ENCODE measurements at regions not wholly inside any gene's neighbourhood (a gene's known extent, or its start where the extent isn't known, plus 50 kb on each side); places are given as distances from the start of the nearest gene placed in this dataset.

GRCh38 chr18:38900445-38900844 is 1334.8 kb upstream of the CELF4 start:
- no peaks in the 10 kb centered on the region for H3K4me1 Mint-ChIP-seq
- no peaks in the 10 kb centered on the region for H3K27me3 Mint-ChIP-seq
- no peak overlapping the region for H3K27ac Mint-ChIP-seq
- peaks cover 0 to 4% of the 10 kb centered on the region in 2 donors for H3K9me3 Mint-ChIP-seq
- no peak for ATAC-seq (replicated peaks)
- H3K4me3 Mint-ChIP-seq: no peak overlapping the region
- no peaks in the 10 kb centered on the region for H3K36me3 Mint-ChIP-seq
- no peak for DNase-seq

GRCh38 chr18:38900031-38900430 is 1334.4 kb upstream of the CELF4 start:
- Mint-ChIP-seq H3K4me3 (no peak overlapping the region), H3K36me3 (no peaks in the 10 kb centered on the region), H3K4me1 (no peaks in the 10 kb centered on the region), H3K27ac (no peak overlapping the region), H3K27me3 (no peaks in the 10 kb centered on the region), H3K9me3 (peaks cover 0 to 4% of the 10 kb centered on the region in 2 donors)
- ATAC-seq (replicated peaks) (no peak), DNase-seq (no peak)

- H3K4me3 Mint-ChIP-seq: no peak overlapping the region
- peaks cover 4% of the 10 kb centered on the region in 2 donors for H3K9me3 Mint-ChIP-seq
- ATAC-seq (replicated peaks): no peak
- H3K27ac Mint-ChIP-seq: no peak overlapping the region
- no peak for DNase-seq
- H3K27me3 Mint-ChIP-seq: no peaks in the 10 kb centered on the region
- no peaks in the 10 kb centered on the region for H3K36me3 Mint-ChIP-seq
- H3K4me1 Mint-ChIP-seq: no peaks in the 10 kb centered on the region
Measured at GRCh38 chr18:38899252-38899651, 1333.7 kb upstream of the CELF4 start.

GRCh38 chr18:38898167-38898566 is 1332.6 kb upstream of the CELF4 start:
- H3K9me3 Mint-ChIP-seq: peaks cover 4 to 6% of the 10 kb centered on the region in 2 donors
- H3K27ac Mint-ChIP-seq: no peak overlapping the region
- no peaks in the 10 kb centered on the region for H3K27me3 Mint-ChIP-seq
- no peaks in the 10 kb centered on the region for H3K36me3 Mint-ChIP-seq
- H3K4me1 Mint-ChIP-seq: no peaks in the 10 kb centered on the region
- ATAC-seq (replicated peaks): no peak
- no peak overlapping the region for H3K4me3 Mint-ChIP-seq
- no peak for DNase-seq

DNA sequence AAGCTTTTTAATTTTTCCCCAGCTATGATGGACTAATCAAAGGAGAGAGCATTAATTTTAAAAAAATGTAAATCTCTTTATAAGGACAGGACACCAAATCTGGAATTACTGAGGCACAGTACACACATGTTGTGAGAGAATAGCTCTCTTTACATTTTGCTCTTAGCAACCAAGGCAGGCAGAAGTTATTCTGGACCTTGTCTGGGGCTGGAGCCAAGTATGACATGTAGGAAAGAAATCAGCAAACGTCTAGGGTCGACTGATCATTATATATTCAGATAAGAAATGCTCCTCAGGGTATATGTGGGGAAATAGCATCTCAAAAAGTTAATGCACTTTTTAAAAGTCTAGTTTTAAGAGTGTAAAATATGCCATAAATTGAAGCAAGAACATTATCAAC is 1330.0 kb upstream of the CELF4 start:
- Mint-ChIP-seq H3K4me3 (no peak overlapping the region), H3K27ac (no peak overlapping the region), H3K36me3 (no peaks in the 10 kb centered on the region), H3K27me3 (no peaks in the 10 kb centered on the region), H3K4me1 (no peaks in the 10 kb centered on the region), H3K9me3 (peaks cover 2 to 6% of the 10 kb centered on the region in 2 donors)
- DNase-seq (no peak), ATAC-seq (replicated peaks) (no peak)

GRCh38 chr18:38887671-38888020 is 1322.0 kb upstream of the CELF4 start:
- Mint-ChIP-seq H3K27me3 (no peaks in the 10 kb centered on the region), H3K9me3 (no peaks in the 10 kb centered on the region), H3K36me3 (no peaks in the 10 kb centered on the region), H3K27ac (no peak overlapping the region), H3K4me1 (no peaks in the 10 kb centered on the region), H3K4me3 (no peak overlapping the region)
- ATAC-seq (replicated peaks): no peak
- no peak for DNase-seq

DNA sequence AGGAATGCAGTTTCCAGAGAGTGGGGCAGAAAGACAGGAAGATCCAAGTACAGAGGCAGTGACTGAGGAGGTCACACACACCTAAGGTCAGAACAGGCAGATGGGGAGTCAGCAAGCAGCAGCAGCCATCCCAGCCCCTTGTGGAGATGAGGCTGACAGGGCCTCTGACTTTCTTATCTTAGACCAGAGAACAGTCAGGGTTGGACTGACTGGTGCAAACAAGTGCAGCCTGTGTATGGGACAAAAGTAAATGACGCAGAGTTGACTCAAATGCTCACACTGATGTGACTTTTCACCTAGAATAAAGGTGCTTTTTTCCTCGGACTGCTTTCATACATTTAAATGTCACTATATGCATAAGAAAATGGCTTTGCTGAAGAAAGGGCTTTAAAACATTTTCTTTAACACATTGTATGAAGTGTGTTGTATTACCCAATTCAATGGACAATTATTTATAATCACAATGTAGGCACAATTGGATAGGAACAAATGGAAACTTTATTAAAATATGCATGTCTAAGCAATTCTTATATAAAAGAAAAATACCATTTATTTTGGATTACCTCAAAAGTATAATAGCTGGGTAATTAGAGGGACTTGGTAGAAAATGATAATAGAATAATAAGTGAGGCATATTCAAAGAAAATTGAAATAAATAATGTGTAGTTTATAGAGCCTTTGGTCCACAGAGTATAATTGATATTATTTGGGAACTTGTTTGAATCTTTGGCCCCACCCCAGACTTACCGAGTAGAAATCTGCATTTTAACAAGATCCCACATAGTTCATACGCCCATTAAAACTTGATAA is 1321.5 kb upstream of the CELF4 start:
- DNase-seq: no peak
- ATAC-seq (replicated peaks): no peak
- no peak overlapping the region for H3K27ac Mint-ChIP-seq
- H3K9me3 Mint-ChIP-seq: no peaks in the 10 kb centered on the region
- no peak overlapping the region for H3K4me3 Mint-ChIP-seq
- H3K36me3 Mint-ChIP-seq: no peaks in the 10 kb centered on the region
- no peaks in the 10 kb centered on the region for H3K4me1 Mint-ChIP-seq
- H3K27me3 Mint-ChIP-seq: no peaks in the 10 kb centered on the region

DNA sequence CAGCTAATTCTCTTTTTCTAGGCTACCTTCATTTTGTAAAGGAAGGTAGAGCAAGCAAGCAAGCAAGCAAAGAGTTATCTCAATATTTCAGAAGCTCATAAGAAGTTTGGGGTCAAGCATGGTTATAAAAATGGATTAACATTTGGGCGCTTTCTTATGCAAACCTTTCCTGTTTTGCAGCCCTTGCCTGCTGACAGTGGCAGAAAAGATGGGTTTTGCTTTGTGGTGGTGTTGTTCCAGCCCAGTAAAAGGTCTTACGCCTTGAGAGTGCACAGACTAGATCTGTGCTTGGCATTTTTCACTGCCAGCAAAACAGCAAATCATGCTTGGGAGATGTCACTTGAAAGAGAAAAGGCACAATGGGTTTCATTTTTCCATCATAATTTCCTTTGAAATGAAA is 1320.6 kb upstream of the CELF4 start:
- Mint-ChIP-seq H3K27me3 (no peaks in the 10 kb centered on the region), H3K36me3 (no peaks in the 10 kb centered on the region), H3K27ac (no peak overlapping the region), H3K4me1 (no peaks in the 10 kb centered on the region), H3K4me3 (no peak overlapping the region), H3K9me3 (peaks cover 3 to 6% of the 10 kb centered on the region in 2 donors)
- ATAC-seq (replicated peaks) (no peak), DNase-seq (no peak)

GRCh38 chr18:38884050-38884449 is 1318.5 kb upstream of the CELF4 start:
- ATAC-seq (replicated peaks): no peak
- H3K4me3 Mint-ChIP-seq: no peak overlapping the region
- H3K36me3 Mint-ChIP-seq: no peaks in the 10 kb centered on the region
- no peaks in the 10 kb centered on the region for H3K27me3 Mint-ChIP-seq
- no peak overlapping the region for H3K27ac Mint-ChIP-seq
- H3K9me3 Mint-ChIP-seq: peaks cover 3 to 13% of the 10 kb centered on the region in 2 donors
- no peaks in the 10 kb centered on the region for H3K4me1 Mint-ChIP-seq
- no peak for DNase-seq

DNA sequence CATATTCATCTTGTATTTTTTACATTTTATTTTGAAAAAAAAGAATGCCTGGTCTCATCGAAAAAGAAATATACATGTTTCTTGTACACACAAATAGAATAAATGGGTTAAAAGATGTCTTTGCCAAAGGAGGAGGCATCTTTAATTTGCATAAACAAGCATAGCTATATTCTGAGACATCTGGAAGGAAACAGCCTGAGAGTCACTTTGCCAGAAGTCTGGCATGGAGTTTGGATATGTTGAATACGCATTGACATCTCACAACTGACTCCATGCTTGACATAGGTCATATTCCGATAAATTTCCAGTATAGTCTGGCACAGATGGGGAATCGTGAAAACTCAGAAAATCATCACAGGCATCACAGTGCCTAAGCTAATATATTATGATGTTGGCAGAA is 1317.5 kb upstream of the CELF4 start:
- H3K36me3 Mint-ChIP-seq: no peaks in the 10 kb centered on the region
- DNase-seq: no peak
- no peaks in the 10 kb centered on the region for H3K4me1 Mint-ChIP-seq
- peaks cover 3 to 13% of the 10 kb centered on the region in 2 donors for H3K9me3 Mint-ChIP-seq
- no peak overlapping the region for H3K27ac Mint-ChIP-seq
- H3K27me3 Mint-ChIP-seq: no peaks in the 10 kb centered on the region
- ATAC-seq (replicated peaks): no peak
- no peak overlapping the region for H3K4me3 Mint-ChIP-seq

DNA sequence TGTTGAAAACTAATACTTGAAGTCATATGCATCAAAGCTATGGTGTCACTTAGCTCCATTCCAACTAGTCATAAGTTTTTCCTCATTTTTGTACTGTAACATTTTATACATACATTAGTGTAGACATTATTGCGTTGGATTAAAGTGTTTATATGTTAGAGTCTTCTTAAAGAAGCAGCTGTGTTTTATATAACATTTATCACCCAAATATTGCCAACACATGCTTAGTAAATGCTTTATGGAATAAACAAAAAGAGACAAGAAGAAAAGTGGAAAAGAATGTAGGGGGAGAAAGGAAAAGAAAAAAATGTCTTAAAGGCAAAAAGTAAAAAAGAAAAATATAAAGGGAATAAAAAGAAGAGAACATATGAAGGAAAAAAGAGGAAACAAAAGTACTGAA is 1314.3 kb upstream of the CELF4 start:
- Mint-ChIP-seq H3K27ac (no peak overlapping the region), H3K36me3 (no peaks in the 10 kb centered on the region), H3K4me1 (no peaks in the 10 kb centered on the region), H3K9me3 (peaks cover 6 to 13% of the 10 kb centered on the region in 2 donors), H3K4me3 (no peak overlapping the region), H3K27me3 (no peaks in the 10 kb centered on the region)
- DNase-seq (no peak), ATAC-seq (replicated peaks) (no peak)

- DNase-seq (no peak), ATAC-seq (replicated peaks) (no peak)
- Mint-ChIP-seq H3K27me3 (no peaks in the 10 kb centered on the region), H3K9me3 (no peaks in the 10 kb centered on the region), H3K4me3 (no peak overlapping the region), H3K36me3 (no peaks in the 10 kb centered on the region), H3K4me1 (no peaks in the 10 kb centered on the region), H3K27ac (no peak overlapping the region)
Measured at GRCh38 chr18:38872342-38872741, 1306.7 kb upstream of the CELF4 start.

- Mint-ChIP-seq H3K4me3 (no peak overlapping the region), H3K27me3 (no peaks in the 10 kb centered on the region), H3K27ac (no peak overlapping the region), H3K9me3 (no peaks in the 10 kb centered on the region), H3K4me1 (no peaks in the 10 kb centered on the region), H3K36me3 (no peaks in the 10 kb centered on the region)
- ATAC-seq (replicated peaks) (no peak), DNase-seq (no peak)
Measured at GRCh38 chr18:38868757-38869156, 1303.2 kb upstream of the CELF4 start.

DNA sequence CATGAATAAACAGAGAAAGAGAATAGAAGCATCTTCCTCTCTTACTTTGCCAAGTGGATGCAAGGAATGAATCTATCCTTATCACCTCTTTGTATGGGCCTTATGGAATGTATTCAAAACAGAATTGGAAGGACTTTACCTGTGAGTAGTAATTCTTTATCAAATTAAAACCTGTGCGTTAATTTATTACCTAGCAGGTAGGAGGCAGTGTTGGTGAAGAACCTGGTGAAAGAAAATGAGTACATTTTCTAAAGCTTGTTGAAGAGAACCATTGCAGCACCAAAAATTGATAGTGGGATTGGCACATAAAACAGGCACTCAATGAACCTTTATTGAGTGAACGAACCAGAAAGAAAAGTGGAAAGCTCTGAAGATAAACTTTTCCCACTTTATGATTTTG is 1302.1 kb upstream of the CELF4 start:
- no peak for DNase-seq
- Mint-ChIP-seq H3K9me3 (no peaks in the 10 kb centered on the region), H3K4me1 (no peaks in the 10 kb centered on the region), H3K27ac (no peak overlapping the region), H3K4me3 (no peak overlapping the region), H3K36me3 (no peaks in the 10 kb centered on the region), H3K27me3 (no peaks in the 10 kb centered on the region)
- ATAC-seq (replicated peaks): no peak

GRCh38 chr18:38851526-38851925 is 1285.9 kb upstream of the CELF4 start:
- Mint-ChIP-seq H3K4me1 (no peaks in the 10 kb centered on the region), H3K27me3 (no peaks in the 10 kb centered on the region), H3K9me3 (peaks cover 0 to 3% of the 10 kb centered on the region in 2 donors), H3K4me3 (no peak overlapping the region), H3K36me3 (no peaks in the 10 kb centered on the region), H3K27ac (no peak overlapping the region)
- DNase-seq: no peak
- no peak for ATAC-seq (replicated peaks)

- ATAC-seq (replicated peaks): no peak
- no peaks in the 10 kb centered on the region for H3K36me3 Mint-ChIP-seq
- DNase-seq: no peak
- no peaks in the 10 kb centered on the region for H3K4me1 Mint-ChIP-seq
- no peak overlapping the region for H3K27ac Mint-ChIP-seq
- H3K4me3 Mint-ChIP-seq: no peak overlapping the region
- H3K27me3 Mint-ChIP-seq: no peaks in the 10 kb centered on the region
- peaks cover 0 to 6% of the 10 kb centered on the region in 2 donors for H3K9me3 Mint-ChIP-seq
Measured at GRCh38 chr18:38847326-38847725, 1281.7 kb upstream of the CELF4 start.
